Activated CD8-positive, alpha-beta T cell treated with anti-CD3 and anti-CD28 coated beads for 36 hours (primary cell): ENCODE measurements at regions not wholly inside any gene's neighbourhood (a gene's known extent, or its start where the extent isn't known, plus 50 kb on each side); places are given as distances from the start of the nearest gene placed in this dataset.

ENCODE experiments used
- ATAC-seq: fragments of 200-7000 bp; cut with Tn5 transposase; one replicate; pipeline ENCODE4 v1.10.0; 2021; ENCODE audit warnings: mild to moderate bottlenecking, moderate library complexity
- CTCF ChIA-PET: fragments of 350-600 bp; sonication (Branson Sonifier 250); formaldehyde crosslinking; loops from one replicate; lab custom pipeline; 2021; ENCODE audit warnings: antibody characterized with exemption; lab: Charles Lee
- POLR2A ChIA-PET: fragments of 350-600 bp; sonication (Branson Sonifier 250); formaldehyde crosslinking; loops from one replicate; lab custom pipeline; 2021; ENCODE audit warnings: antibody characterized with exemption; lab: Charles Lee
- DNase-seq: peaks from one replicate; pipeline ENCODE4 v3.0.0-alpha.2; 2020
- H3K27ac Mint-ChIP-seq: one replicate; pipeline ENCODE4 v1.8.0; 2021; ENCODE audit warnings: mild to moderate bottlenecking, mixed read lengths
- H3K27me3 Mint-ChIP-seq: one replicate; pipeline ENCODE4 v1.8.0; 2021; ENCODE audit warnings: mixed read lengths
- H3K36me3 Mint-ChIP-seq: one replicate; pipeline ENCODE4 v1.8.0; 2021; ENCODE audit warnings: low read depth, mixed read lengths
- H3K4me1 Mint-ChIP-seq: one replicate; pipeline ENCODE4 v1.8.0; 2021; ENCODE audit warnings: low read depth, mixed read lengths
- H3K4me3 Mint-ChIP-seq: one replicate; pipeline ENCODE4 v1.8.0; 2021; ENCODE audit warnings: mild to moderate bottlenecking, moderate library complexity, mixed read lengths
- H3K9me3 Mint-ChIP-seq: one replicate; pipeline ENCODE4 v1.8.0; 2021; ENCODE audit warnings: mixed read lengths
- intact Hi-C: fragments of 100-400 bp; cut with micrococcal nuclease; formaldehyde crosslinking; loops from one replicate; pipeline ENCODE4 v1.10.0; 2022
- TF ChIP-seq, protein P1 (sequence below): fragments of 200-600 bp; IDR thresholded peaks from one replicate; pipeline ENCODE4 v1.8.0; 2022; ENCODE audit warnings: antibody characterized with exemption, mild to moderate bottlenecking

DNA sequence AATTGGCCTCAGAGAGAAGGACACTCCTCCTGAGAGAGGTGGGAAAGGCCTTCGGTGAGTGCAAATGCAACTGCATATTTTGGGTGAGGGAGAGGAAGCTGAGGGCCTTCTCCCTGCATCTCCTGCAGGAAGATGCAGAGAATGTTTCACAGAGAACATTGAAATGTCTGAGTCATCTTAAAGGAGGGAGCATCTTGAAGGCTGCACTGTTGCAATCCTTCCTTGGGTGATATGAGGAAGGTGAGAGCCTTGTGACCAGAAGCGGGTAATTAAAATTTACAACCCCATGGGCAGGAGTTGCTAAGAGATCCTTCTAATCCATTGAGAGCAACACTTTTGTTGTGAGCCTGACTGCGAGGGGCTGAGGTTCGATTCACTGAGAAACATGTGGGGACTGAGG lies 375.7 kb upstream of the MARCKS start:
- Mint-ChIP-seq H3K9me3 (no peaks in the 10 kb centered on the region), H3K27me3 (no peaks in the 10 kb centered on the region), H3K4me1 (no peaks in the 10 kb centered on the region), H3K4me3 (no peak overlapping the region), H3K27ac (no peak overlapping the region), H3K36me3 (no peaks in the 10 kb centered on the region)
- DNase-seq, result no peak
- intact Hi-C loops, result no loop called here
- ChIA-PET POLR2A (no interaction called here), CTCF (no interaction called here)
- TF ChIP-seq, protein P1, sequence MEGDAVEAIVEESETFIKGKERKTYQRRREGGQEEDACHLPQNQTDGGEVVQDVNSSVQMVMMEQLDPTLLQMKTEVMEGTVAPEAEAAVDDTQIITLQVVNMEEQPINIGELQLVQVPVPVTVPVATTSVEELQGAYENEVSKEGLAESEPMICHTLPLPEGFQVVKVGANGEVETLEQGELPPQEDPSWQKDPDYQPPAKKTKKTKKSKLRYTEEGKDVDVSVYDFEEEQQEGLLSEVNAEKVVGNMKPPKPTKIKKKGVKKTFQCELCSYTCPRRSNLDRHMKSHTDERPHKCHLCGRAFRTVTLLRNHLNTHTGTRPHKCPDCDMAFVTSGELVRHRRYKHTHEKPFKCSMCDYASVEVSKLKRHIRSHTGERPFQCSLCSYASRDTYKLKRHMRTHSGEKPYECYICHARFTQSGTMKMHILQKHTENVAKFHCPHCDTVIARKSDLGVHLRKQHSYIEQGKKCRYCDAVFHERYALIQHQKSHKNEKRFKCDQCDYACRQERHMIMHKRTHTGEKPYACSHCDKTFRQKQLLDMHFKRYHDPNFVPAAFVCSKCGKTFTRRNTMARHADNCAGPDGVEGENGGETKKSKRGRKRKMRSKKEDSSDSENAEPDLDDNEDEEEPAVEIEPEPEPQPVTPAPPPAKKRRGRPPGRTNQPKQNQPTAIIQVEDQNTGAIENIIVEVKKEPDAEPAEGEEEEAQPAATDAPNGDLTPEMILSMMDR, result no peak
- no peak for ATAC-seq

DNA sequence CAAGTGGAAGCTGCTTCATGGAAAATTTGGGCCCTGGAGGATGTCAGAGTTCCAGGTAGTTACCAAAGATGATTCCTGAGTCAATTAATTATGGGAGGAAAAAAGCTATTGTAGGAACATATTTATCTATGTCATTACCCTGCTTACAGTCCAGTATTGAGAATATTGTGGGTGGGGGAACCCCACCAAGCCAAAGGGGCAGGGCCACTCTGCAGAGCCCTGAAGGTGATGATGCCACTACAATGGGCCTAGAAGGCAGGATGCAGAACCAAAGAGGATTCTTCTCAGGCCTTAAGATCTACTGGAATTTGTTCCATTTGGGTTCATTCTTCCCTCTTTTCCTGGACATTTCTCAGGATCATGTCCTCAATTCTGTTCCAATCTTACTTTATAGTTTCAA lies 375.2 kb upstream of the MARCKS start:
- Mint-ChIP-seq H3K27ac (no peak overlapping the region), H3K36me3 (no peaks in the 10 kb centered on the region), H3K27me3 (no peaks in the 10 kb centered on the region), H3K4me1 (no peaks in the 10 kb centered on the region), H3K4me3 (no peak overlapping the region), H3K9me3 (no peaks in the 10 kb centered on the region)
- TF ChIP-seq, protein P1, result no peak
- CTCF ChIA-PET, result no interaction called here
- intact Hi-C loops, result no loop called here
- POLR2A ChIA-PET, result no interaction called here
- DNase-seq (no peak), ATAC-seq (no peak)

DNA sequence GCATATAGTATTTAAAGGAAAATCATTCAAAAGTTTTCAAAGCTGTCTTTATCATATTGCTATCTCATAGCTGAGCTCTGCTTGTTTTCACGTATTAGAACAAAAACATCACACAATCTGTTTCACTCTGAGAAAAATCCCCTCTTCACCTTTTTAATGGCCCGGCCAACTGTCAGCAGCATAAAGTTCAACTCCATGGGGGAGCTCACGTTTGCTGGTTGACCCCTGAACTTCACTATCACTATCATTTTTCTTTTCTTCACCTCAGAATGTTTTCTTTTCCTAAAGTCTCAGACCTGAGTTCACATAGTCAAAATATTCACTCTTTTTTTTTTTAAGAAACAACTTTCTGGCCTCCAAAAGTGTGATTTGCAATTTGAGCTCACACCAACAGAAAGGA lies 374.4 kb upstream of the MARCKS start:
- H3K4me1 Mint-ChIP-seq, result no peaks in the 10 kb centered on the region
- TF ChIP-seq, protein P1, result no peak
- intact Hi-C loops, result no loop called here
- ATAC-seq (no peak), DNase-seq (no peak)
- POLR2A ChIA-PET, result no interaction called here
- CTCF ChIA-PET, result no interaction called here
- no peaks in the 10 kb centered on the region for H3K36me3 Mint-ChIP-seq
- no peak overlapping the region for H3K27ac Mint-ChIP-seq
- H3K4me3 Mint-ChIP-seq, result no peak overlapping the region
- no peaks in the 10 kb centered on the region for H3K9me3 Mint-ChIP-seq
- no peaks in the 10 kb centered on the region for H3K27me3 Mint-ChIP-seq

DNA sequence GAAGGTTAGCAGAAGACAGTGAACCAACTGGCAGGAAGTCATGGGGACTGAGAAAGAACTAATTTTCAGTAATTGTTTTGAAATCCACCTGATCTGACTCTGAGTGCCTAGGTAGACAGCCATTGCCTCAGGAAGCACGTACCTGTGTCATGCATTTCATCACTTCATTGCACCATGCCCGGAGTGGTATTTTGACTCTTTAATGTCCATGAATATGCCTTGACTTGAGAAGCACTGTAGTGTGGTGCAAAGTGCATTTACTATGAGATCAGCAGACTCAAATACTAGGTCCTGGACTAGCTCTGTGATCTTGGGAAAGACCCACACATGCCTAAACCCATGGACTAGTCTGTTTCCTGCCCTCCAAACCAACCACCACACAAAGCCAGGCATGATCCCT lies 370.9 kb upstream of the MARCKS start:
- DNase-seq (no peak), ATAC-seq (no peak)
- H3K4me1 Mint-ChIP-seq, result no peaks in the 10 kb centered on the region
- ChIA-PET CTCF (no interaction called here), POLR2A (no interaction called here)
- H3K9me3 Mint-ChIP-seq, result no peaks in the 10 kb centered on the region
- intact Hi-C loops, result no loop called here
- no peaks in the 10 kb centered on the region for H3K27me3 Mint-ChIP-seq
- H3K4me3 Mint-ChIP-seq, result no peak overlapping the region
- H3K36me3 Mint-ChIP-seq, result no peaks in the 10 kb centered on the region
- TF ChIP-seq, protein P1, result no peak
- H3K27ac Mint-ChIP-seq, result no peak overlapping the region

DNA sequence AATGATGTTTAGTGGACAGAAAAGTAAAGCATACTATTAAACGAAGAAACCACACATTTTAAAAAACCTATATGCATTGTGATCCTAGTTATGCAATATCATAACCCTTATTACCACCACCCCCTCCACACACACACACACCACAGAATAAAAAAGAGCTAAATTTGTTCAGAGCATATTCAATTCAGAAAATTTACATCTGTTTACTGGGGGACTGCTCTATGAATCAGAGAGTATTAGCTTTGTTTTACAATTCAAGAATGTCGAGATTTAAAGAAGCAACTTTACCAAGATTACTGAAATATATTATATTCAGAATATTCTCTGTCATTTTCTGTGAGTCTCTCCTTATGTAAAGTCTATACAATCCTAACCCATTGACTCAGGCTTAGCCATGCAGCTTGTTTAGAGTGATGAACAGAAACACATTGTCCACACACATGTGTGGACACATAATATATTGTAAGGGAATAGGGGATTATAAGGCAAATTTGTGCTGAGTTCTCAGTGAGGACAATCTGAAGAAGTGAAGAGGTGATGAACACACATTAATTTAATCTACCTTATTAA lies 369.6 kb upstream of the MARCKS start:
- CTCF ChIA-PET, result interaction anchor here (1.2 kb wide), 1 partner anchor 371 kb away, joined by 4 read pairs; no protein-coding TSS in a partner anchor
- H3K4me3 Mint-ChIP-seq, result no peak overlapping the region
- H3K27me3 Mint-ChIP-seq, result no peaks in the 10 kb centered on the region
- TF ChIP-seq, protein P1, result no peak
- intact Hi-C loops, result no loop called here
- POLR2A ChIA-PET, result no interaction called here
- no peak for ATAC-seq
- DNase-seq, result no peak
- no peak overlapping the region for H3K27ac Mint-ChIP-seq
- no peaks in the 10 kb centered on the region for H3K4me1 Mint-ChIP-seq
- H3K36me3 Mint-ChIP-seq, result no peaks in the 10 kb centered on the region
- H3K9me3 Mint-ChIP-seq, result no peaks in the 10 kb centered on the region
